MM.1S (cell line): ENCODE measurements at regions not wholly inside any gene's neighbourhood (a gene's known extent, or its start where the extent isn't known, plus 50 kb on each side); places are given as distances from the start of the nearest gene placed in this dataset.

Experiments
- CTCF ChIP-seq: fragments of 300-600 bp; sonication (generic); IDR thresholded peaks from 2 replicates; pipeline ENCODE4 v1.5.1; 2016; ENCODE audit warnings: antibody characterized with exemption, low read length, mixed read lengths
- EZH2 ChIP-seq: fragments of 300-600 bp; sonication (generic); optimal IDR thresholded peaks from 2 replicates; pipeline ENCODE3; 2017; ENCODE audit warnings: low read depth, mild to moderate bottlenecking, antibody characterized with exemption, low read length, mixed read lengths

GRCh38 chr2:145765874-145766273 lies 1246.0 kb upstream of the ZEB2 start:
- TF ChIP-seq CTCF (no peak), EZH2 (no peak)
